Nephron (organoid): ENCODE measurements at regions not wholly inside any gene's neighbourhood (a gene's known extent, or its start where the extent isn't known, plus 50 kb on each side); places are given as distances from the start of the nearest gene placed in this dataset.

Experiments
- H3K27ac Mint-ChIP-seq, 3 experiments: 2 replicates each; pipeline ENCODE4 v1.8.0; 2020; ENCODE audit warnings: mixed read lengths in 3 of 3, mild to moderate bottlenecking in 2 of 3, moderate library complexity in 1 of 3
- H3K27me3 Mint-ChIP-seq: 2 replicates; pipeline ENCODE4 v1.8.0; 2021; ENCODE audit warnings: low read depth, mild to moderate bottlenecking, moderate library complexity, mixed read lengths
- H3K36me3 Mint-ChIP-seq: 2 replicates; pipeline ENCODE4 v1.8.0; 2020; ENCODE audit warnings: low read depth, mixed read lengths
- H3K4me1 Mint-ChIP-seq: 2 replicates; pipeline ENCODE4 v1.8.0; 2020; ENCODE audit warnings: mixed read lengths
- H3K4me3 Mint-ChIP-seq, 3 experiments: 2 replicates each; pipeline ENCODE4 v1.8.0; 2020; ENCODE audit warnings: mild to moderate bottlenecking in 3 of 3, mixed read lengths in 3 of 3, moderate library complexity in 2 of 3
- H3K9me3 Mint-ChIP-seq: 2 replicates; pipeline ENCODE4 v1.8.0; 2020; ENCODE audit warnings: mixed read lengths
- CTCF ChIP-seq, 3 experiments: fragments of 200-600 bp; sonication (generic); IDR thresholded peaks; one replicate each; pipeline ENCODE4 v1.5.0; 2021; ENCODE audit warnings: antibody characterized with exemption in 3 of 3; ENCODE audit not compliant: unreplicated experiment in 3 of 3

DNA sequence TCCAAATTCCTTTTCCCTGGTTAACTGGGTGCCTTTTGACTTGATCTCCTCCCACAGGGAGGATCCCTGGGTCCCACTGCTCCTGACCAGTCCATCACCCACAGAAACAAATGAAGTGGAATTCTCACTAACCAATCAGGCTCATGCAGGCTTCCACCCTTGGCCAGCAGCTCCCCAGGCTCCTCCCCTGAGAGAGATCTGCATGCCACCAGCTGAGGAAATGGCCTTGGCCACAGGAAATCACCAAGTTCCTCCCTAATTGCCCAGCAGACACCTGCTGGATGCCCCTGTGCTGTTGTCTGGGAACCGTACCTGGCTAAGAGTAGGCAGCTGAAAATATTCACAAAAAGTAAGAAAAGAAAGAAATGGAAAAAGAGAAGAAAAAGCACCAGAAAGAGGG is 207.4 kb downstream of the NCK2 start:
- no peaks in the 10 kb centered on the region for H3K36me3 Mint-ChIP-seq
- H3K4me1 Mint-ChIP-seq: no peaks in the 10 kb centered on the region
- no peak for TF ChIP-seq CTCF (IDR thresholded peaks at IDR 0.05; ENCODE audit: unreplicated experiment in 3 of 3)
- H3K27me3 Mint-ChIP-seq: peaks cover 24% of the 10 kb centered on the region
- no peaks in the 10 kb centered on the region for H3K9me3 Mint-ChIP-seq
- no peak overlapping the region for H3K27ac Mint-ChIP-seq
- no peak overlapping the region for H3K4me3 Mint-ChIP-seq

- Mint-ChIP-seq H3K4me3 (no peak overlapping the region), H3K4me1 (no peaks in the 10 kb centered on the region), H3K27me3 (peaks cover 24% of the 10 kb centered on the region), H3K27ac (no peak overlapping the region), H3K9me3 (no peaks in the 10 kb centered on the region), H3K36me3 (no peaks in the 10 kb centered on the region)
- no peak for TF ChIP-seq CTCF (IDR thresholded peaks at IDR 0.05; ENCODE audit: unreplicated experiment in 3 of 3)
These were observed 206.6 kb downstream of the NCK2 start for GRCh38 chr2:105951384-105951694.

GRCh38 chr2:105950521-105951383 is 206.0 kb downstream of the NCK2 start:
- TF ChIP-seq CTCF (IDR thresholded peaks at IDR 0.05; ENCODE audit: unreplicated experiment in 3 of 3): no peak
- Mint-ChIP-seq H3K27me3 (peaks cover 24% of the 10 kb centered on the region), H3K27ac (no peak overlapping the region), H3K4me3 (no peak overlapping the region), H3K4me1 (no peaks in the 10 kb centered on the region), H3K9me3 (no peaks in the 10 kb centered on the region), H3K36me3 (no peaks in the 10 kb centered on the region)

DNA sequence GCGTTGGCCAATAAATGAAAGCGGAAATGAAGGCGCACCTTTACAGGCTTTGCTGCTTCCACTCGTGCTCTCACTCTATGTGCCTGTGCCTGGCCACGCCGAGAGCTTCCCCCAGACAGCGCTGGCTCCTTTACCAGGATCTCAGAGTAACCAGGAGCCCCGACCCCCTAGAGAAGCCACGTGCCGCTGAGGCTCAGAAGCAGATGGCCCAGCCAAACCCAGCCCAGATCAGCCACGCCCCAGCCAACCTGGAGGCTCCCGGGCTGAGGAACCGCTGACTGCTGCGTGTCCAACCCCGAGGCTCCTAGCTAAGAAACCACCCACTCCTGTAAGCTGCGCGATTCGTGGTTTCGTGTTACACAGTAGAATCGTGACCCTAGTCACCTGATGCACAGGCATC is 199.3 kb downstream of the NCK2 start:
- no peak overlapping the region for H3K4me3 Mint-ChIP-seq
- H3K27ac Mint-ChIP-seq: no peak overlapping the region
- H3K36me3 Mint-ChIP-seq: no peaks in the 10 kb centered on the region
- H3K4me1 Mint-ChIP-seq: no peaks in the 10 kb centered on the region
- peaks cover 6% of the 10 kb centered on the region for H3K9me3 Mint-ChIP-seq
- TF ChIP-seq CTCF (IDR thresholded peaks at IDR 0.05; ENCODE audit: unreplicated experiment in 3 of 3): no peak
- no peaks in the 10 kb centered on the region for H3K27me3 Mint-ChIP-seq
